Panc1 (cell line): ENCODE measurements at regions not wholly inside any gene's neighbourhood (a gene's known extent, or its start where the extent isn't known, plus 50 kb on each side); places are given as distances from the start of the nearest gene placed in this dataset.

Experiments used
- CTCF ChIP-seq: fragments of 450-650 bp; IDR thresholded peaks from 2 replicates; pipeline ENCODE4 v1.5.1; 2017; ENCODE audit warnings: mild to moderate bottlenecking
- POLR2AphosphoS5 ChIP-seq: IDR thresholded peaks from 2 replicates; pipeline ENCODE4 v1.6.1; 2012; ENCODE audit warnings: mild to moderate bottlenecking, low read depth, low read length, moderate library complexity
- REST ChIP-seq, 2 experiments: IDR thresholded peaks; 2 replicates each; pipeline ENCODE4 v1.6.1; 2011 to 2012; ENCODE audit warnings: low read depth in 2 of 2, control low read depth in 1 of 2, low read length in 1 of 2, mild to moderate bottlenecking in 1 of 2, moderate library complexity in 1 of 2; ENCODE audit not compliant: insufficient read depth in 1 of 2
- SIN3A ChIP-seq: IDR thresholded peaks from 2 replicates; pipeline ENCODE4 v1.6.1; 2012; ENCODE audit warnings: low read depth, mild to moderate bottlenecking, low read length, moderate library complexity, borderline replicate concordance; ENCODE audit not compliant: insufficient read depth

DNA sequence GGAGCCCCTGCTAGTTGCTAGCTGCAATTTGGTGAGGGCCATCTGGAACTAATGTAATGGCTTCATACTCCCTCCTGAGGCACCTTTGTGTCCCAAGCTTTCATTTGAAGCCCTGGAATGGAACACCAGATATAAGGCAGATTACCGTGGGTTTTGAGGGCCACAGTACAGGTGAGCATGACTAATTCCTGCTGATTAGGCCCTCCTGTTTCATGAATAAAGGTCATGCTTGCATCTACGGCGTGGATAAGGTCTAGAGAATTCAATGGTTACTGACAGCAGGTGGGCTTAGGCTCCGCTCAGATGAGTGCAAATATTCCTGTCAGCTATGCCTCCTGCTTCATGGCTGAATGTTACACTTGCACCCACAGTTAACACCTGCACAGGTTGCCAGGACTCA, 495.4 kb downstream of the NAP1L3 start:
- TF ChIP-seq CTCF, result no peak
- TF ChIP-seq POLR2AphosphoS5, result no peak
- no peak for TF ChIP-seq REST (IDR thresholded peaks at IDR 0.05; ENCODE audit: insufficient read depth in 1 of 2, low read depth in 2 of 2, low read length in 1 of 2)
- no peak for TF ChIP-seq SIN3A
